Left lung (tissue), 4 donors: ENCODE measurements at regions not wholly inside any gene's neighbourhood (a gene's known extent, or its start where the extent isn't known, plus 50 kb on each side); places are given as distances from the start of the nearest gene placed in this dataset.

Experiments used
- ATAC-seq: fragments of 200-7000 bp; cut with Tn5 transposase; one replicate; pipeline ENCODE4 v1.9.1; 2020; ENCODE audit warnings: moderate library complexity
- DNase-seq, 4 donors: peaks; one replicate each; pipeline ENCODE4 v3.0.0-alpha.2; 2013 to 2020
- H3K27ac ChIP-seq, 2 donors: fragments of 200-600 bp; sonication (generic) in 1 of 2; one replicate each; pipeline versions ENCODE4 v1.5.0 to v1.8.0; 2020 to 2021
- H3K27me3 ChIP-seq, 2 donors: fragments of 200-600 bp; sonication (generic) in 1 of 2; one replicate each; pipeline versions ENCODE4 v1.5.0 to v1.8.0; 2020 to 2021
- H3K36me3 ChIP-seq, 2 donors: fragments of 200-600 bp; sonication (generic) in 1 of 2; one replicate each; pipeline versions ENCODE4 v1.5.0 to v1.8.0; 2020 to 2021
- H3K4me1 ChIP-seq, 2 donors: fragments of 200-600 bp; one replicate each; pipeline ENCODE4 v1.8.0; 2021
- H3K4me3 ChIP-seq, 2 donors: fragments of 200-600 bp; sonication (generic) in 1 of 2; one replicate each; pipeline versions ENCODE4 v1.5.0 to v1.8.0; 2020 to 2021; ENCODE audit warnings: mild to moderate bottlenecking in 1 of 2
- H3K9me3 ChIP-seq, 2 donors: fragments of 200-600 bp; sonication (generic) in 1 of 2; one replicate each; pipeline versions ENCODE4 v1.5.0 to v1.8.0; 2020 to 2021
- intact Hi-C, 2 donors: fragments of 100-400 bp; cut with DNase I; formaldehyde crosslinking; loops; one replicate each; pipeline versions ENCODE4 v1.11.2 to v1.14.2; 2022
- TF ChIP-seq, protein P1 (sequence below), 2 donors: fragments of 200-600 bp; sonication (generic) in 1 of 2; IDR thresholded peaks; one replicate each; pipeline versions ENCODE4 v1.5.0 to v1.8.0; 2021; ENCODE audit warnings: antibody characterized with exemption in 2 of 2
- donor health status: DM: no; HTN: yes; CAD: no.
- donor health status: DM: no; HTN: no; CAD: no.

DNA sequence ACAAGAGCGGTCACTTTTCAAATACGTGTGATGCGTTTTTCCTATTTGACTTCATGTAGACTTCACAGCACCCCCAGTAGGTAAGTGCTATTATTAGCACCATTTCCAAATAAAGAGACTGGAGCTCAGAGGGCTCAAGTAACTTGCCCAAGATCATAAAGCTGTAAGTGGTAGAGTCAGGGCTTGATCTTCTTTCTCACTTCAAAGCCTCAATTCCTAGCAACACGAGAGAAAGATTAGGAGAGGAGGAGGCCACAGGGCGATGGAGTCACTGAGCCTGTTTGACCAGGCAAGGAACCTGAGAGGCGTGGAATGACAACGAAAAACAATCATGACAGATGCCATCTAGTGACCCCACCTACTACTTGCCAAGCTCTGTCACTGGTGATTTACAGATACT is 181.0 kb downstream of the FOXD2 start:
- H3K4me1 ChIP-seq: no peaks in the 10 kb centered on the region
- ATAC-seq: no peak
- no peak overlapping the region for H3K27ac ChIP-seq
- H3K4me3 ChIP-seq: no peak overlapping the region
- H3K36me3 ChIP-seq: no peaks in the 10 kb centered on the region
- no peaks in the 10 kb centered on the region for H3K9me3 ChIP-seq
- no peaks in the 10 kb centered on the region for H3K27me3 ChIP-seq
- TF ChIP-seq, protein P1, sequence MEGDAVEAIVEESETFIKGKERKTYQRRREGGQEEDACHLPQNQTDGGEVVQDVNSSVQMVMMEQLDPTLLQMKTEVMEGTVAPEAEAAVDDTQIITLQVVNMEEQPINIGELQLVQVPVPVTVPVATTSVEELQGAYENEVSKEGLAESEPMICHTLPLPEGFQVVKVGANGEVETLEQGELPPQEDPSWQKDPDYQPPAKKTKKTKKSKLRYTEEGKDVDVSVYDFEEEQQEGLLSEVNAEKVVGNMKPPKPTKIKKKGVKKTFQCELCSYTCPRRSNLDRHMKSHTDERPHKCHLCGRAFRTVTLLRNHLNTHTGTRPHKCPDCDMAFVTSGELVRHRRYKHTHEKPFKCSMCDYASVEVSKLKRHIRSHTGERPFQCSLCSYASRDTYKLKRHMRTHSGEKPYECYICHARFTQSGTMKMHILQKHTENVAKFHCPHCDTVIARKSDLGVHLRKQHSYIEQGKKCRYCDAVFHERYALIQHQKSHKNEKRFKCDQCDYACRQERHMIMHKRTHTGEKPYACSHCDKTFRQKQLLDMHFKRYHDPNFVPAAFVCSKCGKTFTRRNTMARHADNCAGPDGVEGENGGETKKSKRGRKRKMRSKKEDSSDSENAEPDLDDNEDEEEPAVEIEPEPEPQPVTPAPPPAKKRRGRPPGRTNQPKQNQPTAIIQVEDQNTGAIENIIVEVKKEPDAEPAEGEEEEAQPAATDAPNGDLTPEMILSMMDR (IDR thresholded peaks at IDR 0.05): no peak
- no peak for DNase-seq
- intact Hi-C loops: no loop called here

DNA sequence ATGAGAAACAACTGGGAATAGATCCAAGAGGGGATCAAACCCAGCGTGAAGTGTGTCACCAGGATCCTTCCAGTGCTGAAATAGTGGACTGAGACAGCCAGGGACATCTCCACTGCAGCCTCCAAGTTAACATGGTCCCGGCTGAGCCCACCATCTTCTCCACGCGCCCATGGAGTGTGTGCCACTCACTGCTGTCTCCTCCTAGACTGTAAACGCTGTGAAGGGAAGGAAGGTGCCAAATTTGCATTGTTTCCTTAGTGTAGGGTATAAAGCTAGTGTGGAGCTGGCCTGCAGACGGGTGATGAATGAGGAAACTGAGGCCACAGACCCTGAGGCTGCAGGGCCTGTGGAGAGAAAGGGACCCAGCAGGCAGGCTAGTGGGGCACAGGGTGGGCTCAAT is 183.6 kb downstream of the FOXD2 start:
- intact Hi-C loops: no loop called here
- no peak for ATAC-seq

DNA sequence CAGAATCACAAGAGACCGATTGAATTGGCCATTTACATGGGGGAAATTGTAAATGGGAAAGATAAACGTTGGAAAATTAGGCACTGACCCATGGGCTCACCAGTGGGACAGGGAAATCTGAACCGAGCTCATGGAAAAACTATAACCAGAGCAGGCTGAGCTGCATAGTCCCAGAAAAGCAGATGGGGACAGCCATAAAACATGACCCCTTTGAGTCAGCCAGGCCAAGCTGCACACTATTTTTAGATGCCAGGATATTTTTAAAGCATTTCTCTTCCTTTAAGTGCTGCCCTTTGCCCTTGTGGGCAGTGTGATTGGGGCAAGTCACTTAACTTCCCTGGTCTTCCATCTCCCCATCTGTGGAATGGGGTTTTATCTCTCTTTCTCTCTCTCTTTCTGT is 184.1 kb downstream of the FOXD2 start:
- DNase-seq (no peak), ATAC-seq (no peak)
- no peaks in the 10 kb centered on the region for H3K36me3 ChIP-seq
- intact Hi-C loops: no loop called here
- no peak overlapping the region for H3K27ac ChIP-seq
- no peaks in the 10 kb centered on the region for H3K4me1 ChIP-seq
- no peaks in the 10 kb centered on the region for H3K9me3 ChIP-seq
- H3K27me3 ChIP-seq: no peaks in the 10 kb centered on the region
- TF ChIP-seq, protein P1 (IDR thresholded peaks at IDR 0.05): no peak
- no peak overlapping the region for H3K4me3 ChIP-seq

More for the DNA sequence above, 183.6 kb downstream of the FOXD2 start:
- no peak for DNase-seq
- TF ChIP-seq, protein P1 (IDR thresholded peaks at IDR 0.05): no peak
- H3K36me3 ChIP-seq: no peaks in the 10 kb centered on the region
- H3K27ac ChIP-seq: no peak overlapping the region
- H3K27me3 ChIP-seq: no peaks in the 10 kb centered on the region
- H3K4me1 ChIP-seq: no peaks in the 10 kb centered on the region
- no peak overlapping the region for H3K4me3 ChIP-seq
- no peaks in the 10 kb centered on the region for H3K9me3 ChIP-seq

DNA sequence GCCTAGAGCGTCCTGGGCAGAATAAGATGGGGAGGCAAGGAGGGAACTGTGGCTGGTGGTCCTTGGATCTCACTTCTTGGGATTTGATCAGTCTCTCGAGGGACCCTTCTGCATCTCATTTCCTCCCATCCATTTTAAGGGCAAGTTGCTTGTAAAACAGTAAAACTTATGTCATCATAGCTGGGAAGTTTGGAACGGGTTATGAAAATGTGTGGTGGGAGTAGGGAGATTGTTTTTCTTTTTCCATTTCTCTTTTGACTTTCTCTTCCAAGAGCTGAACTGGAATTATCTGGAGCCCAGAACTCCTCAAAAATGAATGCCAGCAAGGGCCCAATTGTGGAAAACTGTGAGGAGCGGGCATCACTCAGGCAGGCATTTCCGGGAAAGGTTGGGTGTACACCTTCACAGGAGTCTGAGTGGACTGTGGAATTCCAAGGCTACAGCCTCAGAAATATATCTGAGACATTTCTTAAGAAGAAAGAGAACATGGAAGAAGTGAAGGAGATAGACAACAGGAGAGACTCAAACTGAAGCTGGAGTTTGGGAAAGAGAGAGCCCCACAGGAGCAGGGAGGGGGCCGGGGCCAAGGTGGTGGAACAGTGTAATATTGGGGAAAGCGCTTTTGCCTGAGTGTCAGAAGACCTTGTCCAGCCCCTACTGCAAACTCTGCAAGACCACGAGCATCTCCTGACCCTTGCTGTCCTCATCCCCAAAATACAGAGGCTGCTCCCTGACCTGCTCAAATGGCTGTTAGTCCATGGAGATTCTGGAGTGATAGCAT is 185.1 kb downstream of the FOXD2 start:
- intact Hi-C loops: no loop called here
- no peak overlapping the region for H3K27ac ChIP-seq
- DNase-seq (no peak), ATAC-seq (no peak)
- H3K36me3 ChIP-seq: no peaks in the 10 kb centered on the region
- TF ChIP-seq, protein P1 (IDR thresholded peaks at IDR 0.05): no peak
- H3K27me3 ChIP-seq: no peaks in the 10 kb centered on the region
- H3K4me1 ChIP-seq: no peaks in the 10 kb centered on the region
- no peak overlapping the region for H3K4me3 ChIP-seq
- no peaks in the 10 kb centered on the region for H3K9me3 ChIP-seq

DNA sequence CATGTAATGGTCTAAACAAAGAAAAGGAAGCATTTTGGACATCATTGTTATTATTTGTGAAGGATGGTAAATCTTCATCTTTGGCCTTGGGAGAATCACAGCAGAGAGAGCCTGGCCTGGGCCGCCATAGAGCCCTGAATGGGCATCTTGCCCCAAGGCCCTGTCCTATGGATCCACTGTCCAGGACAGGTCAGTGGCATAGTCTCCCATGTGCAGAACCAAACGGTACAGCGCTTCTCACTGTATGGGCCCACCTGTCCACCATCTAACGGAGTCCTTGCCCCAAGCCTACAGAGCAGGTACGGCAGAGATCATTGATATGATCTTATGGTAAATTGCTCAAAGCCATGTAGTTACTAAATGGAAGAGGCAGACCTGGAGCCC is 185.7 kb downstream of the FOXD2 start:
- ATAC-seq (no peak), DNase-seq (no peak)
- H3K36me3 ChIP-seq: no peaks in the 10 kb centered on the region
- no peak overlapping the region for H3K4me3 ChIP-seq
- TF ChIP-seq, protein P1 (IDR thresholded peaks at IDR 0.05): no peak
- intact Hi-C loops: no loop called here
- no peaks in the 10 kb centered on the region for H3K4me1 ChIP-seq
- H3K27ac ChIP-seq: no peak overlapping the region
- no peaks in the 10 kb centered on the region for H3K9me3 ChIP-seq
- no peaks in the 10 kb centered on the region for H3K27me3 ChIP-seq
